GM12878 (cell line): ENCODE measurements at regions not wholly inside any gene's neighbourhood (a gene's known extent, or its start where the extent isn't known, plus 50 kb on each side); places are given as distances from the start of the nearest gene placed in this dataset.

Experiments used
- POLR2A ChIP-seq: IDR thresholded peaks from 2 replicates; pipeline ENCODE4 v1.6.1; 2011; ENCODE audit warnings: low read depth, mild to moderate bottlenecking, low read length
- YY1 ChIP-seq: IDR thresholded peaks from 2 replicates; pipeline ENCODE4 v1.6.1; 2011; ENCODE audit warnings: low read depth, mild to moderate bottlenecking, low read length

DNA sequence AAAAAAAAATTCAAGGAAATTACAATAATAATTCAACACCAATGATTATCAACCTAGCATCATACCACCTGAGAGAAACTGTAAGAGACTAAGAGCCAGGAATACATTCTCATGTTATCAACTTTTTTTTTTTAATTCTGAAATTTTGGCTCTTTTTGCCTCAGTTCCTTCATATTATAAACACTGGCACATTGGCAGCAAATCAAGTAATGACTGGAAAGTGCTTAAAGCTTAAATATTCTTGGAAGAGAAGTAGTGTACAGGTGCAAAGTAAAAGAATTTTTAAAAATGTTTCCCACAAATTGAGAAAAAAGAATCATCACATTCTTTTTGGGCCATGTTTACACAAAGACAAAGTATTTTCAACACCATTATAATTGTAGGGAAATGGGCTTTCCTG, 296.9 kb upstream of the SOX5 start:
- TF ChIP-seq YY1 (no peak), POLR2A (no peak)
